Pancreas (tissue), 10 donors: ENCODE measurements at regions not wholly inside any gene's neighbourhood (a gene's known extent, or its start where the extent isn't known, plus 50 kb on each side); places are given as distances from the start of the nearest gene placed in this dataset.
A peak's percentile ranks its signal among the peaks of the same experiment; 100 is the strongest.
"Not testable (repeated sequence)": the region's sequence is repeated elsewhere in the genome, so short reads cannot be mapped to it uniquely, and the experiment has no call there.

Experiments
- ATAC-seq, 4 donors: fragments of 200-7000 bp; cut with Tn5 transposase; one replicate each; pipeline versions ENCODE4 v1.8.0 to v1.9.1; 2020; ENCODE audit warnings: mild to moderate bottlenecking in 4 of 4, moderate library complexity in 4 of 4
- DNase-seq, 6 donors: peaks; one replicate each; pipeline ENCODE4 v3.0.0-alpha.2; 2020
- FAIRE-seq: peaks from 2 replicates; lab custom pipeline; 2012; peaks lifted over from hg19 to GRCh38; lab: Jason Lieb, UNC
- H3K27ac ChIP-seq, 4 donors: fragments of 200-600 bp; sonication (generic); 1 replicate in 3 of 4; 2 replicates in 1 of 4; pipeline versions ENCODE4 v1.5.0 to v1.8.0; 2020
- H3K27me3 ChIP-seq, 4 donors: fragments of 200-600 bp; one replicate each; pipeline ENCODE4 v1.8.0; 2021
- H3K36me3 ChIP-seq, 3 donors: fragments of 200-600 bp; sonication (generic) in 1 of 3; one replicate each; pipeline versions ENCODE4 v1.5.0 to v1.8.0; 2020 to 2021
- H3K4me1 ChIP-seq, 3 donors: fragments of 200-600 bp; one replicate each; pipeline ENCODE4 v1.8.0; 2021
- H3K4me3 ChIP-seq, 4 donors: fragments of 200-600 bp; sonication (generic) in 2 of 4; one replicate each; pipeline versions ENCODE4 v1.5.0 to v1.8.0; 2020 to 2021
- H3K9me3 ChIP-seq, 4 donors: fragments of 200-600 bp; one replicate each; pipeline ENCODE4 v1.8.0; 2021
- WGBS, 2 donors: extraction: QIAGEN DNeasy Blood & Tissue Kit; methylation state at CpG; one replicate each; pipeline ENCODE4 v1.1.7; 2013; 5-methylcytosine and 5-hydroxymethylcytosine counted together
- intact Hi-C, 3 donors: fragments of 100-400 bp; cut with DNase I; formaldehyde crosslinking; loops; one replicate each; pipeline versions ENCODE4 v1.11.1 to v1.14.2; 2022
- TF ChIP-seq, protein P1 (sequence below), 4 donors: fragments of 200-600 bp; sonication (generic) in 3 of 4; IDR thresholded peaks; one replicate each; pipeline versions ENCODE4 v1.5.0 to v1.8.0; 2021; ENCODE audit warnings: antibody characterized with exemption in 4 of 4
- donor health status: healthy with polysubstance abuse.
- donor health status: DM: no; HTN: no; CAD: no; lungs with moderate emphysema.
- donor health status: DM: no; HTN: no; CAD: no.
- donor health status: control.
- donor health status: control.
- donor health status: Bipolar disorder and iron deficiency.
- donor health status: DM: yes; HTN: yes; CAD: no.
- donor health status: DM: no; HTN: no; CAD: no.
- donor health status: DM: no; HTN: no; CAD: no.
- donor health status: DM: yes; HTN: yes; CAD: no.

DNA sequence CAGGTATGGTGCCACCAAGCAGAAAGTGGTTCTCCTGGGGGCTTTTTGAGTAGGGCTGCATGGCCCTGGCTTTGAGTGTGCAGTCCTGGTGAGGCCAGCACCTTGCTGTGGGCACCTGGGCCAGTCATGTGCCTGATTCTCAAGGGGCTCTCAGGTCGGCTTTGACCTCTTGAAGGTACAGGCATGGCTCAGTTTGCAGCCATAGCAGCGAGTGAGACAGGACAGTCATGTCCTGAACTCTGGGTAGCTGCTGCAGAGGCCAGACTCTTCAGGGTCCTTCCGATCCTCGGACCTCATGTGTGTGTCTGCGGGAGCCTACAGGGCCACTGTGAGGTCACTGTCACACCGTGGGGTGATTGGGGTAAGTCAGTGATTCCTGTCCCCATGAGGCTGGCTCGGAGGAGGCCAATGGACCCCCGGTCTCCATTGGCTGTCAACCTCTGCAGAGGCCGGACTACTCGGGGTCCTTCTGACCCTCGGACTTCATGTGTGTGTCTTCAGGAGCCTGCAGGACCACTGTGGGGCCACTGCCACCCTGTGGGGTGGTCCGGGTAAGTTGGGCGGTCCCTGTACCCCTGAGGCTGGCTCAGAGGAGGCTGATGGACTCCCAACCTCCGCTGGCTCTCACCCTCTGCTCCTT, 95.2 kb upstream of the C1orf174 start:
- Histone ChIP-seq H3K4me1 (no peaks in the 10 kb centered on the region), H3K27ac (no peak overlapping the region), H3K4me3 (no peak overlapping the region), H3K9me3 (no peaks in the 10 kb centered on the region), H3K36me3 (no peaks in the 10 kb centered on the region), H3K27me3 (peaks cover 0 to 3% (median 0%) of the 10 kb centered on the region in 4 donors)
- intact Hi-C loops, result no loop called here
- TF ChIP-seq, protein P1, sequence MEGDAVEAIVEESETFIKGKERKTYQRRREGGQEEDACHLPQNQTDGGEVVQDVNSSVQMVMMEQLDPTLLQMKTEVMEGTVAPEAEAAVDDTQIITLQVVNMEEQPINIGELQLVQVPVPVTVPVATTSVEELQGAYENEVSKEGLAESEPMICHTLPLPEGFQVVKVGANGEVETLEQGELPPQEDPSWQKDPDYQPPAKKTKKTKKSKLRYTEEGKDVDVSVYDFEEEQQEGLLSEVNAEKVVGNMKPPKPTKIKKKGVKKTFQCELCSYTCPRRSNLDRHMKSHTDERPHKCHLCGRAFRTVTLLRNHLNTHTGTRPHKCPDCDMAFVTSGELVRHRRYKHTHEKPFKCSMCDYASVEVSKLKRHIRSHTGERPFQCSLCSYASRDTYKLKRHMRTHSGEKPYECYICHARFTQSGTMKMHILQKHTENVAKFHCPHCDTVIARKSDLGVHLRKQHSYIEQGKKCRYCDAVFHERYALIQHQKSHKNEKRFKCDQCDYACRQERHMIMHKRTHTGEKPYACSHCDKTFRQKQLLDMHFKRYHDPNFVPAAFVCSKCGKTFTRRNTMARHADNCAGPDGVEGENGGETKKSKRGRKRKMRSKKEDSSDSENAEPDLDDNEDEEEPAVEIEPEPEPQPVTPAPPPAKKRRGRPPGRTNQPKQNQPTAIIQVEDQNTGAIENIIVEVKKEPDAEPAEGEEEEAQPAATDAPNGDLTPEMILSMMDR (IDR thresholded peaks at IDR 0.05), result no peak
- 53 to 62% methylated on average over 14 of the region's 14 CpGs for WGBS, 2 donors
- ATAC-seq (no peak), FAIRE-seq (no peak), DNase-seq (no peak)

DNA sequence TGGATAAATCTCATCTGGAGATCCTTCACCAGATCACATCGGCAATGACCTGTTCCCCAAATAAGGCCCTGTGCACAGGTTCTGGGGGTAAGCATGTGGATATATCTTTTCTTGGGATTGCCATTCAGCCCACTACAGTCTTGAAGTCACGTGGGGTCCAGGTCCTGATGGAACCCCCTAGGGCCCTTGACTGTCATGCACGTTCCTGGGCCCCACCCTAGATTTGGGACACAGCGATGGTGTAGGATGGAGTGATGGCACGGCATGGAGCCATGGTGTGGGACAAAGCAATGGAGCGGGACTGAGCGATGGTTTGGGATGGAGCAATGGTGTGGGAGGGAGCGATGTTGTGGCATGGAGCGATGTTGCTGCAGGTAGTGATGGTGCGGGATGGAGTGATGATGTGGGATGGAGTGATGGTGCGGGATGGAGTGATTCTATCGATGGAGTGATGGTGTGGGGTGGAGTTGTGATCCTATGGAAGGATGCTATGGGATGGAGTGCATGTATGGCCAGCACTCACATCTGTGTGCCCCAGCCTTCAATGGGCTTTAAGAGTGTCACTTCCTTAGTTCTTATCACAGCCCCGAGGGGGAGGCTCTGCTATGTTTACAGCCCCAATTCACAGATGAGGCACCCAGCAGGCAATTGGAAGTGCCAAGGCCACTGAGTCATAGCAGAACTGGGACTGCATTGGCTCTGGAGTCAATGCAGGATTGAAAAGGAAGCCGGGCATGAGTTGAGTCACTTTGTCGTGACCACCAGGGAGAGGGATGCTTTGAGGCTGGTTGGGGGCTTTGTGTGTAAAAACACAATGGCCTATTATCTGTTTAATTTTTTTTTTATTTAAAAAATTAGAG, 97.0 kb upstream of the C1orf174 start:
- DNase-seq (no peak), FAIRE-seq (no peak), ATAC-seq (no peak)
- Histone ChIP-seq H3K27me3 (peaks cover 0 to 3% (median 0%) of the 10 kb centered on the region in 4 donors), H3K4me3 (no peak overlapping the region), H3K36me3 (no peaks in the 10 kb centered on the region), H3K27ac (no peak overlapping the region), H3K9me3 (no peaks in the 10 kb centered on the region), H3K4me1 (no peaks in the 10 kb centered on the region)
- WGBS, 2 donors, result 71 to 78% methylated on average over 15 of the region's 15 CpGs
- intact Hi-C loops, result no loop called here
- TF ChIP-seq, protein P1 (IDR thresholded peaks at IDR 0.05), result no peak

DNA sequence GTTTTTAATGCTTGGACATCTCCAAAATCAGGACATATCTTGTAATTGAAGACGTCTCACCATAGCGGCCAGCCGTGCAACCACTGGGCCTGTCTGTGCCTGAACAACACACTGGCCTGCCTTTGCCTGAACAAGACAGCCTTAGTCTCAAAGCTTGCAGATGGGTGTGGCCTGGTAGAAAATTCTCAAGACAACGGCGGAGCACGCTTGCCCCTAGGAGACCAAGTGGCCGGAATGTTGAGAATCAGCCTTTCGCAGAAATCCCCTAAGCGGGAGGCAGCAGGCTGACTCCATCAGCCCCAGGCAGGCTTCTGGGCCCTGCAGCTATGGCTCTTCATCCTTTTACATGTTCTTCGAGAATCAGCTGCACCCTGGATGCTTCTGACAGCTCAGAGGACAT, 98.0 kb upstream of the C1orf174 start:
- Histone ChIP-seq H3K4me3 (no peak overlapping the region), H3K36me3 (no peaks in the 10 kb centered on the region), H3K9me3 (no peaks in the 10 kb centered on the region), H3K27me3 (peaks cover 0 to 3% (median 0%) of the 10 kb centered on the region in 4 donors), H3K27ac (no peak overlapping the region), H3K4me1 (no peaks in the 10 kb centered on the region)
- TF ChIP-seq, protein P1 (IDR thresholded peaks at IDR 0.05), result no peak
- 67 to 74% methylated on average over 10 of the region's 10 CpGs for WGBS, 2 donors
- intact Hi-C loops, result no loop called here
- FAIRE-seq, result no peak
- peak in 1 of 6 donors; percentile 23 for DNase-seq
- ATAC-seq, result no peak

DNA sequence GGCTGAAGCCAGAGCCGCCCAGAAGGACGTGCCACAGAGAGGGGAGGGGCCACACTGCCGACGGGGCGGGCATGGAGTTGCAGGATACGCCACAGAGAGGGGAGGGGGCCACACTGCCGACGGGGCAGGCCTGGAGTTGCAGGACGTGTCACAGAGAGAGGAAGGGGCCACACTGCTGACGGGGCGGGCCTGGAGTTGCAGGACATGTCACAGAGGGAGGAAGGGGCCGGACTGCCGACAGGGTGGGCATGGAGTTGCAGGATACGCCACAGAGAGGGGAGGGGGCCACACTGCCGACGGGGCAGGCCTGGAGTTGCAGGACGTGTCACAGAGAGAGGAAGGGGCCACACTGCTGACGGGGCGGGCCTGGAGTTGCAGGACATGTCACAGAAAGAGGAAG, 99.4 kb upstream of the C1orf174 start:
- peak in 2 of 6 donors; percentile 21 to 83 for DNase-seq
- intact Hi-C loops, H3K4me3 ChIP-seq, ATAC-seq, H3K27ac ChIP-seq, H3K9me3 ChIP-seq, H3K27me3 ChIP-seq, H3K36me3 ChIP-seq, FAIRE-seq, H3K4me1 ChIP-seq: not testable (repeated sequence)
- 14 to 33% methylated on average over 13 to 17 of the region's 19 CpGs for WGBS, 2 donors

DNA sequence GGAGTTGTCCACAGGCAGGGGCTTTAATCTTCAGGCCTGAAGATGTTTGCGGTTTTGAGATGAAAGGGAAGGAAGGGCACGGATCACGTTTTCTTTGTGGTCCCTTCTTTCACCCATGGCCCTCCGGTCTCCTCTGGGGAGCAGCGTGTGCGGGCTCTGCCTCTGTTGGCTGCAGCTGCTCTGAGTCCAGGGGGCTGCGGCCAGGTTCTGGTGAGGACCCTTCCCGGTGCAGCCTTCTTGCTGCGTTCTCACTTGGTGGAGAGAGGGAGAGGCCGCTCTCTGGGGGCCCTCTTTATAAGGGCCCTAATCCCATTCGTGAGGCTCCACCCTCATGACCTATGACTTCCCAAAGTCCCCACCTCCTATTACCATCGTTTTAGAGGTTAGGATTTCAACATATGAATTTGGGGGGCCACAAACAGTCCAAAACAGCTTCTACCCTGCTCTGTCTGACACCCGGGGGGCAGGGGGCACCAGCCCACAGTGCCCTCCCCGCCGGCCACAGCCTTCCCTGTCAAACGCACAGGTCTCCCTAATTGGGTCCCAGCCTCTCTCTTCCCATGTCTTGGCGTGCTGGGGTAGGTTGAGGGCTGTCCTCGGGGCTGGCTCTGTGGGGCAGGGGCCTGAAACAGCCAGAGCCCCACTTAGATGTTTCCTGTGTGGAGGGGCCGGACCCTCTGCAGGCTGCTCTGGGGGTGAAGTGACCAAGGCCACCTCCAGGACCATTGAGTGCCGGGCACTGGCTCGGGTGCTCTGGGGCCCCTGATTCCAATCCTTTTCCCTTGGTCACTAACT, 100.1 kb upstream of the C1orf174 start:
- TF ChIP-seq, protein P1 (IDR thresholded peaks at IDR 0.05), result no peak
- Histone ChIP-seq H3K36me3 (no peaks in the 10 kb centered on the region), H3K27ac (no peak overlapping the region), H3K9me3 (no peaks in the 10 kb centered on the region), H3K27me3 (no peaks in the 10 kb centered on the region), H3K4me1 (no peaks in the 10 kb centered on the region), H3K4me3 (no peak overlapping the region)
- ATAC-seq, result no peak
- WGBS, 2 donors, result 50 to 61% methylated on average over 21 of the region's 21 CpGs
- no peak for FAIRE-seq
- intact Hi-C loops, result no loop called here
- DNase-seq, result no peak
